ENCODE measurements at regions not wholly inside any gene's neighbourhood (a gene's known extent, or its start where the extent isn't known, plus 50 kb on each side); places are given as distances from the start of the nearest gene placed in this dataset.

DNA sequence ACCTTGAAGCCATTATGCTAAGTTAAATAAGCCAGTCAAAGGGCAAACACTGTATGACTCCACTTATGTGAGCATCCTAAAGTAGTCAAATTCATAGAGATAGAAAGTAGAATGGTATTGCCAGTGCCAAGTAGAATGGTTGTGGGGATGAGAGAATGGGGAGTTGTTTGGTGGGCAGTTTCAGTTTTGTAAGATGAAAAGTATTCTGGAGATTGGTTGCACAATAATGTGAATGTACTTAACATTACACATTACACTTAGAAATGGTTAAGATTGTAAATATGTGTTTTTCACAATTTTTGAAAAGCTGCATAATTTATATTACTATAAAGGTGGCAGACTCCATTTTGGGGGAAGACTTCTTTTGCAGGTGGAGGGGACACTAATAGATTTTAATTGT, 51.3 kb upstream of the CARMIL1 start:
- no peak overlapping the region for H2AFZ ChIP-seq (ENCODE audit: low read length)
- H2BK12ac ChIP-seq (ENCODE audit: insufficient read length, low read depth, low read length): no peak overlapping the region
- peaks cover 2% of the 10 kb centered on the region; the same call in 1 of the 2 replicates for H3K27me3 Mint-ChIP-seq (ENCODE audit: low read depth)
- TF ChIP-seq, protein P1, sequence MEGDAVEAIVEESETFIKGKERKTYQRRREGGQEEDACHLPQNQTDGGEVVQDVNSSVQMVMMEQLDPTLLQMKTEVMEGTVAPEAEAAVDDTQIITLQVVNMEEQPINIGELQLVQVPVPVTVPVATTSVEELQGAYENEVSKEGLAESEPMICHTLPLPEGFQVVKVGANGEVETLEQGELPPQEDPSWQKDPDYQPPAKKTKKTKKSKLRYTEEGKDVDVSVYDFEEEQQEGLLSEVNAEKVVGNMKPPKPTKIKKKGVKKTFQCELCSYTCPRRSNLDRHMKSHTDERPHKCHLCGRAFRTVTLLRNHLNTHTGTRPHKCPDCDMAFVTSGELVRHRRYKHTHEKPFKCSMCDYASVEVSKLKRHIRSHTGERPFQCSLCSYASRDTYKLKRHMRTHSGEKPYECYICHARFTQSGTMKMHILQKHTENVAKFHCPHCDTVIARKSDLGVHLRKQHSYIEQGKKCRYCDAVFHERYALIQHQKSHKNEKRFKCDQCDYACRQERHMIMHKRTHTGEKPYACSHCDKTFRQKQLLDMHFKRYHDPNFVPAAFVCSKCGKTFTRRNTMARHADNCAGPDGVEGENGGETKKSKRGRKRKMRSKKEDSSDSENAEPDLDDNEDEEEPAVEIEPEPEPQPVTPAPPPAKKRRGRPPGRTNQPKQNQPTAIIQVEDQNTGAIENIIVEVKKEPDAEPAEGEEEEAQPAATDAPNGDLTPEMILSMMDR (conservative IDR thresholded peaks at IDR 0.05): no peak
- H3K56ac ChIP-seq (ENCODE audit: insufficient read length, low read depth, low read length): no peak overlapping the region
- no peak overlapping the region for H3K4me2 ChIP-seq (ENCODE audit: insufficient read depth, insufficient read length, low read length)
- H2BK20ac ChIP-seq (ENCODE audit: low read depth, low read length, poor library complexity, severe bottlenecking): no peak overlapping the region
- no peak overlapping the region for H4K5ac ChIP-seq (ENCODE audit: insufficient read length, low read depth, low read length)
- DNase-seq: no peak
- no peak overlapping the region for H3K4me3 Mint-ChIP-seq
- no peak overlapping the region for H2BK5ac ChIP-seq (ENCODE audit: insufficient read length, low read length)
- no peaks in the 10 kb centered on the region for H3K9me3 ChIP-seq (ENCODE audit: control insufficient read depth, low read depth, low read length)
- no peak overlapping the region for H3K27ac Mint-ChIP-seq
- H3K4me1 Mint-ChIP-seq: peaks cover 0 to 3% of the 10 kb centered on the region in 2 experiments; a peak in 1 of 4 replicates
- no peak overlapping the region for H3K9ac ChIP-seq (ENCODE audit: extremely low read depth, insufficient read length, low read length)
- H4K20me1 ChIP-seq (ENCODE audit: control insufficient read depth, insufficient read depth, insufficient read length): no peaks in the 10 kb centered on the region
- H3K18ac ChIP-seq (ENCODE audit: insufficient read length, low read depth, low read length): no peak overlapping the region
- no peaks in the 10 kb centered on the region for H3K36me3 Mint-ChIP-seq (ENCODE audit: insufficient read depth in 1 of 3, low read depth in 3 of 3)
- no peak overlapping the region for H3K27ac ChIP-seq (ENCODE audit: insufficient read length, low read depth, low read length)
- no peak overlapping the region for H2AK5ac ChIP-seq (ENCODE audit: insufficient read length, low read length)
- H2BK120ac ChIP-seq (ENCODE audit: low read depth, low read length, poor library complexity, severe bottlenecking): no peak overlapping the region
- H3K4me1 ChIP-seq (ENCODE audit: insufficient read depth, low read length): no peaks in the 10 kb centered on the region
- no peaks in the 10 kb centered on the region for H3K79me1 ChIP-seq (ENCODE audit: insufficient read depth, low read depth, low read length, poor library complexity, severe bottlenecking)
- H3K23ac ChIP-seq (ENCODE audit: insufficient read length, low read depth, low read length): no peak overlapping the region
- H2BK15ac ChIP-seq (ENCODE audit: low read depth, low read length): no peak overlapping the region
- no peak overlapping the region for H3K14ac ChIP-seq (ENCODE audit: insufficient read depth, low read length)
- H4K8ac ChIP-seq (replicated peaks; ENCODE audit: insufficient read length, low read depth, low read length): no peak overlapping the region
- no peaks in the 10 kb centered on the region for H3K27me3 ChIP-seq (ENCODE audit: insufficient read depth, low read length)
- H3K79me2 ChIP-seq (ENCODE audit: insufficient read depth, low read length): no peaks in the 10 kb centered on the region
- H3K4ac ChIP-seq (ENCODE audit: low read depth, low read length): no peak overlapping the region
- H3K23me2 ChIP-seq (ENCODE audit: insufficient read length, low read depth, low read length, poor library complexity, severe bottlenecking): no peaks in the 10 kb centered on the region
- H3T11ph ChIP-seq (ENCODE audit: low read length): no peak overlapping the region
- H3K9me3 Mint-ChIP-seq: no peaks in the 10 kb centered on the region
- H4K91ac ChIP-seq (ENCODE audit: insufficient read length, low read depth, low read length): no peak overlapping the region

Measured in H9 (cell line).